ENCODE measurements at regions not wholly inside any gene's neighbourhood (a gene's known extent, or its start where the extent isn't known, plus 50 kb on each side); places are given as distances from the start of the nearest gene placed in this dataset.
"Not testable (repeated sequence)": the region's sequence is repeated elsewhere in the genome, so short reads cannot be mapped to it uniquely, and the experiment has no call there.

DNA sequence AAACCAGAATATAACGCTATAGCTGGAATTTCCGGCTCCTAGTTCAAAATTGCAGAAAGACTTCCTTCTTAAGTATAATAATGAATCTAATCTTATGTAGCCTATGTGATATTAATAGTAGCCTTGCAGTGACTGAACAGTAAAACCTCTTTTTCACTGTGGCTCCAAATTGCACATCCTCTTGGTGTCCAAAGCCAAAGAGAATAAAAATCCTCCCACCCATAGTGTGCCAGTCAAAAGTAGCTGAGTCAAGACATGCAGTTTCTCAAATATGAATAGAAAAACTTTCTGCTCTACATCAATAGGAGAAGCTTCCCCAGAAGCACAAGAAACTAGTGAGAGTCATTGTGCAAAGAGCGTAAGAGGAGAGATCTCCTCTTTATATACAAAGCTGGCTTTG lies 76.0 kb upstream of the PICALM start:
- TF ChIP-seq MAX (IDR thresholded peaks at IDR 0.05; ENCODE audit: low read depth, low read length) (no peak), MYC (IDR thresholded peaks at IDR 0.05; ENCODE audit: low read depth, low read length) (no peak), POLR2A (IDR thresholded peaks at IDR 0.05; ENCODE audit: extremely low read depth, insufficient read length) (no peak)
- TF ChIP-seq, protein P1, sequence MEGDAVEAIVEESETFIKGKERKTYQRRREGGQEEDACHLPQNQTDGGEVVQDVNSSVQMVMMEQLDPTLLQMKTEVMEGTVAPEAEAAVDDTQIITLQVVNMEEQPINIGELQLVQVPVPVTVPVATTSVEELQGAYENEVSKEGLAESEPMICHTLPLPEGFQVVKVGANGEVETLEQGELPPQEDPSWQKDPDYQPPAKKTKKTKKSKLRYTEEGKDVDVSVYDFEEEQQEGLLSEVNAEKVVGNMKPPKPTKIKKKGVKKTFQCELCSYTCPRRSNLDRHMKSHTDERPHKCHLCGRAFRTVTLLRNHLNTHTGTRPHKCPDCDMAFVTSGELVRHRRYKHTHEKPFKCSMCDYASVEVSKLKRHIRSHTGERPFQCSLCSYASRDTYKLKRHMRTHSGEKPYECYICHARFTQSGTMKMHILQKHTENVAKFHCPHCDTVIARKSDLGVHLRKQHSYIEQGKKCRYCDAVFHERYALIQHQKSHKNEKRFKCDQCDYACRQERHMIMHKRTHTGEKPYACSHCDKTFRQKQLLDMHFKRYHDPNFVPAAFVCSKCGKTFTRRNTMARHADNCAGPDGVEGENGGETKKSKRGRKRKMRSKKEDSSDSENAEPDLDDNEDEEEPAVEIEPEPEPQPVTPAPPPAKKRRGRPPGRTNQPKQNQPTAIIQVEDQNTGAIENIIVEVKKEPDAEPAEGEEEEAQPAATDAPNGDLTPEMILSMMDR (IDR thresholded peaks at IDR 0.05; ENCODE audit: low read depth, low read length): no peak
- no peak for DNase-seq (ENCODE audit: low read depth)
- H3K4me3 ChIP-seq (ENCODE audit: low read depth, low read length): no peak overlapping the region

DNA sequence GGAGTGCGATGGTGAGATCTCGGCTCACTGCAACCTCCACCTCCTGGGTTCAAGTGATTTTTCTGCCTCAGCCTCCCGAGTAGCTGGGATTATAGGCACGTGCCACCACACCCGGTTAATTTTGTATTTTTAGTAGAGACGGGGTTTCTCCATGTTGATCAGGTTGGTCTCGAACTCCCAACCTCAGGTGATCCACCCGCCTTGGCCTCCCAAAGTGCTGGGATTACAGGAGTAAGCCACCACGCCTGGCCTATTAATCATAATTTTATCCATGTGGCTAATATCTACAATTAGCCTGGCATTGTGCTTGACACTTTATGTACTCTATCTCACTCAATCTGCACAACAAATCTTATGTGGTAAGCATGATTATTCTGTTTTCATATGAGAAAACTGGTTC lies 75.2 kb upstream of the PICALM start:
- not testable (repeated sequence) for H3K4me3 ChIP-seq (ENCODE audit: low read depth, low read length); DNase-seq (ENCODE audit: low read depth)

- peak; percentile 66 for DNase-seq (ENCODE audit: low read depth)
- TF ChIP-seq MYC (IDR thresholded peaks at IDR 0.05; ENCODE audit: low read depth, low read length) (no peak), MAX (IDR thresholded peaks at IDR 0.05; ENCODE audit: low read depth, low read length) (no peak), POLR2A (IDR thresholded peaks at IDR 0.05; ENCODE audit: extremely low read depth, insufficient read length) (no peak)
- TF ChIP-seq, protein P1 (IDR thresholded peaks at IDR 0.05; ENCODE audit: low read depth, low read length): no peak
- H3K4me3 ChIP-seq (ENCODE audit: low read depth, low read length): no peak overlapping the region
Observed at GRCh38 chr11:86143087-86144030, 74.5 kb upstream of the PICALM start.

DNA sequence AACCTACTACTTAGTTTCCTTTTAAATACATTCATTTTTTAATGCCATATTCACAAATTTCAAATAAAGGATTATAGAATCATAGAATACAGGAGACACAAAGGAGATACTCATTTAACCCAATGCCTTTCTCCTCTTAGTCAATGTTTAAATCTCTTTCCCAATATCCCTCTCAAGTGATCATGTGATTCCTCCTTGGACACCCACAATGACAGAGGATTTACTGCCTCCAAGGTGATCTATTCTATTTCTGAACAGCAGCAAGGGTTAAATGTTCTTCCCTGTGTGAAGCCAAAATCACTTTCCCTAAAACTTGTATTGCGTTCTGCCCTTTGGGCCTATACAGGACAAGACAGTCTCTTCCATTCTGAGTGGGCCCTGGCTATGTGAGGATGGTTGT lies 73.3 kb upstream of the PICALM start:
- H3K4me3 ChIP-seq (ENCODE audit: low read depth, low read length): no peak overlapping the region
- TF ChIP-seq, protein P1 (IDR thresholded peaks at IDR 0.05; ENCODE audit: low read depth, low read length): no peak
- no peak for TF ChIP-seq POLR2A (IDR thresholded peaks at IDR 0.05; ENCODE audit: extremely low read depth, insufficient read length)
- TF ChIP-seq MYC (IDR thresholded peaks at IDR 0.05; ENCODE audit: low read depth, low read length): no peak
- no peak for TF ChIP-seq MAX (IDR thresholded peaks at IDR 0.05; ENCODE audit: low read depth, low read length)

GRCh38 chr11:86141727-86142126 lies 72.8 kb upstream of the PICALM start:
- DNase-seq (ENCODE audit: low read depth): peak; percentile 70
- TF ChIP-seq MAX (IDR thresholded peaks at IDR 0.05; ENCODE audit: low read depth, low read length) (peak; percentile 20; the same call in 1 of the 2 replicates), MYC (IDR thresholded peaks at IDR 0.05; ENCODE audit: low read depth, low read length) (no peak)
- H3K4me3 ChIP-seq (ENCODE audit: low read depth, low read length): no peak overlapping the region

More for the DNA sequence above, 73.3 kb upstream of the PICALM start:
- no peak for DNase-seq (ENCODE audit: low read depth)

GRCh38 chr11:86140334-86140990 lies 71.6 kb upstream of the PICALM start:
- DNase-seq (ENCODE audit: low read depth): no peak
- TF ChIP-seq POLR2A (IDR thresholded peaks at IDR 0.05; ENCODE audit: extremely low read depth, insufficient read length): no peak
- no peak for TF ChIP-seq MAX (IDR thresholded peaks at IDR 0.05; ENCODE audit: low read depth, low read length)
- no peak for TF ChIP-seq MYC (IDR thresholded peaks at IDR 0.05; ENCODE audit: low read depth, low read length)
- TF ChIP-seq, protein P1 (IDR thresholded peaks at IDR 0.05; ENCODE audit: low read depth, low read length): no peak
- H3K4me3 ChIP-seq (ENCODE audit: low read depth, low read length): no peak overlapping the region

Data from NB4 (cell line).